Neutrophil (primary cell): ENCODE measurements at regions not wholly inside any gene's neighbourhood (a gene's known extent, or its start where the extent isn't known, plus 50 kb on each side); places are given as distances from the start of the nearest gene placed in this dataset.
A peak's percentile ranks its signal among the peaks of the same experiment; 100 is the strongest.

Experiments
- H3K27ac ChIP-seq: fragments of 200-600 bp; sonication (generic); 2 replicates; pipeline ENCODE4 v1.5.1; 2016; ENCODE audit warnings: mild to moderate bottlenecking, moderate library complexity
- H3K27me3 ChIP-seq: fragments of 200-600 bp; sonication (generic); 2 replicates; pipeline ENCODE4 v1.6.0; 2016; ENCODE audit warnings: mild to moderate bottlenecking
- H3K36me3 ChIP-seq: fragments of 200-600 bp; sonication (generic); 2 replicates; pipeline ENCODE4 v1.5.1; 2017
- H3K4me1 ChIP-seq, 2 experiments: fragments of 200-600 bp in 1 of 2; sonication (generic) in 1 of 2; 1 replicate in 1 of 2; 2 replicates in 1 of 2; pipeline versions ENCODE4 v1.5.1 to v1.6.1; 2013 to 2016; ENCODE audit warnings: low read depth in 1 of 2, low read length in 1 of 2, mild to moderate bottlenecking in 1 of 2, moderate library complexity in 1 of 2; ENCODE audit not compliant: control insufficient read depth in 1 of 2, insufficient read depth in 1 of 2
- H3K4me3 ChIP-seq, 2 experiments: fragments of 200-600 bp in 1 of 2; sonication (generic) in 1 of 2; 1 replicate in 1 of 2; 2 replicates in 1 of 2; pipeline ENCODE4 v1.5.1; 2013 to 2016; ENCODE audit warnings: low read depth in 1 of 2, low read length in 1 of 2, mild to moderate bottlenecking in 1 of 2, moderate library complexity in 1 of 2
- H3K9me3 ChIP-seq: fragments of 200-600 bp; sonication (generic); 2 replicates; pipeline ENCODE4 v1.5.1; 2016
- CTCF ChIP-seq: fragments of 200-600 bp; sonication (generic); IDR thresholded peaks from 2 replicates; pipeline ENCODE4 v1.5.1; 2016; ENCODE audit warnings: antibody characterized with exemption

- Histone ChIP-seq H3K27ac (no peak overlapping the region), H3K4me1 (peaks cover 15 to 26% of the 10 kb centered on the region in 2 experiments), H3K4me3 (no peak overlapping the region), H3K36me3 (no peaks in the 10 kb centered on the region), H3K9me3 (no peaks in the 10 kb centered on the region), H3K27me3 (peaks cover 94% of the 10 kb centered on the region)
- TF ChIP-seq CTCF = no peak
These were observed 87.2 kb upstream of the EPB41L3 start for GRCh38 chr18:5630900-5631413.

DNA sequence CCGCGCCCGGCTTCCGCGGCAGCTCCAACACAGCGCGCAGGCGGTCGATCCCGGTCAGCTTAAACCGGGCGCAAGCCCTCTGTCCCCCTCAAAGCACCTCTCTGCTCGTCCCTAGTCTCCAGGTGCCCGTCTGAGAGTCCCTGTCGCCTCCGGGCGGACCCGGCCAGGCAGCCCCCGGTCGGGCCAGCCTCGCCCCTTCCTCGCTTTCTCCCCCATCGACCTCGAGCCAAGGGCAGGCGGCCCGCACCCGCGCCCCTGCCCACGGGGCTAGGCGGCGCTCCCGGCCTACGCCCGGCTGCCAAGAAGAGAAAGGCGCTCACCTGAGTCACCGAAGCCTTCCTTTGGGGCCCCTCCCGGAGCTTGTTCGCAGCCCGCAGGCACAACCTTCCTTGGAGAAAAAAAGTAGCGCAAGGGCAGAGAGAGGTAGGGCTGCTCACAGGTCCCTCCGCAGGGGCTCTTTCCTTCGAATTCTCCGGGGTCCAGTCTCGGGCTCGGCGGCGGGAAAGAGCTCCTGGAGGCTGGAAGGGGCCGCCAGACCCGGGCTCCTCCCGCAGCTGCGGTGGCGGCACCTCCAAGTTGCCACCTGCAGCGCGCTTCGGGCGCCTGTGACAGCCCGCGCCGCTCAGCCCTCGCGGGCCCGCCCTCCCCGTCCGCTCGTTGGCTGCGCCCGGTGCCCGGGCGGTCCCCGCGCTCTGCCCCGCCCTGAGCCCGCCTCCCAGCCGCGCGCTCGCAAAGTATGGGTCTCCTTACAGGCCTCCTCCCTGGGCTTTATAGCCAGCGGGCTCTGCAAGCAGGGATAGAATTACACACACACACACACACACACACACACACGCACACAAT is 86.5 kb upstream of the EPB41L3 start:
- TF ChIP-seq CTCF = no peak

DNA sequence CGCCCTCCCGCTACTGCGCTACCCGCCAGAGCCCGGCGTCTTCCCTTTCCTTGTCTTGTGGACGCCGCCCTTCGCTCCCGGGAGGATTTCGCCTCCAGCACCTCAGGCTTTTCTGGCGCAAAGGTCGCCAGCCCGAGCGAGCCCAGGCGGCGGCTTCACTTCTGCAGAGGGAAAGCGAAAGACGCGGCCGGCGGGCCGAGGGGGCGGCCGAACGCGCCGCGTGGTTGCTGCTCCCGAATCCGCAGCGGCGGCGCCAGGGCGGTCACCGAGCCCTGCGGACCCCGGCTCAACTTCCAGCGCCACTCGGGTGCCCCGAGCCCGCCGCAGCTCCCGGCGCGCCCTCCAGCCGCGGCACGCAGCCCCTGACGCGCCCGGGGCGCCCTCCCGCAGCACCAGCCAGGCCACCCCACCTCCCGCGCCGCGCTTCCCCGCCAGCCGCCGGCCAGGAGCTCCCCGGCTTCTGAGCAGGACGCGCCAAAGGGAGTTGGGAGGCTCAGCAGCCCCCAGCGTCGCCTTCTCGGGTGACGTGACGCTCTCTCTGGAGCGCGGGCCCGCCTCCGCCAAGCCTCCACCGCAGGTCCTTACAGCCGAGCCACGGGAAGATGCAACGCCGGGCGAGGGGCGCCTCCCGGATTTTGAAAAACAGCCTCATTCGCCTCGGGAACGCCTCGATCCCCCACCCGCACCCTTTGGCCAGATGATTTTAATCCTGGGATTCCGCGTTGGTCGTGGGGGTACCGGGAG is 84.9 kb upstream of the EPB41L3 start:
- peaks cover 15 to 26% of the 10 kb centered on the region in 2 experiments for H3K4me1 ChIP-seq
- peak overlapping the region; percentile 12 to 32 for H3K4me3 ChIP-seq
- H3K36me3 ChIP-seq = no peaks in the 10 kb centered on the region
- no peak for TF ChIP-seq CTCF
- no peaks in the 10 kb centered on the region for H3K9me3 ChIP-seq
- H3K27me3 ChIP-seq = peaks cover 100% of the 10 kb centered on the region
- no peak overlapping the region for H3K27ac ChIP-seq

More for the DNA sequence above, 86.5 kb upstream of the EPB41L3 start:
- H3K27ac ChIP-seq = no peak overlapping the region
- no peaks in the 10 kb centered on the region for H3K9me3 ChIP-seq
- H3K36me3 ChIP-seq = no peaks in the 10 kb centered on the region
- peak overlapping the region in 1 of 2 experiments; percentile 12 for H3K4me3 ChIP-seq
- peaks cover 15 to 26% of the 10 kb centered on the region in 2 experiments for H3K4me1 ChIP-seq
- H3K27me3 ChIP-seq = peaks cover 99% of the 10 kb centered on the region

DNA sequence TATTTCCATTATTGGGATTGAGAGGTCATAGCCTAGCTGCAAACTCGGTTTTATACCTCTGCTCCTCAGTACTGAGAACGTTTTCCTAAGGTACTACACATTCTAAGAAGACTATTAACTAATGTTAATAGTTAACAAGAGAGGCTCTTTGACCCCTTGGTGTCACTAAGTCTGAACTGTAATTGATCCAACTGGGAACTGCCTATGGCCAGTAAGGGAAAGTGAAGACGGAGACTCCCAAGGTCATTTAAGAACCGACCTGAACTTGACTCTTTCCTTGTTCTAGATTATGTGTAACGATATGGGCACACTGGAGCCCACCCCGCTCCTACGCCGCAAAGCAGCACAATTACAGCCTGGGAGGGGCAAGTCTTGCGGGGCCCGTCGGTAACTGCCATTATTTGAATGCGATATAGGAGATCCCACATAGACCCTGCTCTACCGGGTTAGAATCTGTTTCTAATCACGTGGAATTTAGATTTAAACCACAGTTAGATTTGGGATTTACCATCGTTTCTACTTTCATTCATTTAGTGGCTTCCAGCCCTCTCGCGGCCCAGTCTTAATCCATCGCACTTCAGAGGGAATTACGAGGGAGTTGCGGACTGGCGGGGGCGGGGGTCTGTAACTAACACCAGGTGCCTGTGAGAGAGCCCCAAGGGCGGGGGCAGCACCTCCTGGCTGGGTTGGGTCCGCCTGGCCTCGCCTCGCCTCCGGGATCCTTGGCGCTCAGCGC is 84.1 kb upstream of the EPB41L3 start:
- Histone ChIP-seq H3K4me3 (peak overlapping the region; percentile 12 to 32), H3K27ac (no peak overlapping the region), H3K4me1 (peaks cover 15 to 26% of the 10 kb centered on the region in 2 experiments), H3K9me3 (no peaks in the 10 kb centered on the region), H3K36me3 (no peaks in the 10 kb centered on the region), H3K27me3 (peaks cover 100% of the 10 kb centered on the region)
- TF ChIP-seq CTCF = no peak
